Neural cell (in vitro differentiated cells): ENCODE measurements at regions not wholly inside any gene's neighbourhood (a gene's known extent, or its start where the extent isn't known, plus 50 kb on each side); places are given as distances from the start of the nearest gene placed in this dataset.

Experiments
- H2AFZ ChIP-seq: fragments of 200-600, 300-800 bp; sonication (generic), shearing (Covaris generic); 2 replicates; pipeline ENCODE4 v1.6.0; 2014; ENCODE audit warnings: low read depth, mild to moderate bottlenecking, antibody characterized with exemption, low read length, moderate library complexity
- H3F3A ChIP-seq: fragments of 200-600 bp; shearing (Covaris generic); 2 replicates; pipeline ENCODE4 v1.6.1; 2016; ENCODE audit warnings: mild to moderate bottlenecking, moderate library complexity, mixed read lengths, antibody characterized with exemption, low read length; ENCODE audit not compliant: insufficient read depth, poor library complexity, severe bottlenecking
- H3K27ac ChIP-seq: fragments of 200-600, 300-800 bp; sonication (generic), shearing (Covaris generic); 2 replicates; pipeline ENCODE4 v1.5.1; 2014; ENCODE audit warnings: mild to moderate bottlenecking, low read length, moderate library complexity
- H3K27me3 ChIP-seq: fragments of 300-800, 200-600 bp; sonication (generic), shearing (Covaris generic); 2 replicates; pipeline ENCODE4 v1.6.0; 2014; ENCODE audit warnings: mild to moderate bottlenecking, low read depth, low read length, moderate library complexity; ENCODE audit not compliant: insufficient read depth
- H3K36me3 ChIP-seq: fragments of 300-800, 200-600 bp; sonication (generic), shearing (Covaris generic); 2 replicates; pipeline ENCODE4 v1.5.1; 2014; ENCODE audit warnings: mild to moderate bottlenecking, antibody characterized with exemption, low read length, moderate library complexity; ENCODE audit not compliant: insufficient read depth
- H3K4me2 ChIP-seq: fragments of 300-800, 200-600 bp; sonication (generic), shearing (Covaris generic); 2 replicates; pipeline ENCODE4 v1.6.0; 2014; ENCODE audit warnings: mild to moderate bottlenecking, low read length
- H3K4me3 ChIP-seq: fragments of 300-800, 200-600 bp; sonication (generic), shearing (Covaris generic); 2 replicates; pipeline ENCODE4 v1.5.1; 2014; ENCODE audit warnings: mild to moderate bottlenecking, low read length, moderate library complexity
- H3K79me2 ChIP-seq: fragments of 200-600 bp; shearing (Covaris generic); replicated peaks from 2 replicates; pipeline ENCODE4 v1.6.0; 2014; ENCODE audit warnings: mild to moderate bottlenecking, low read length, moderate library complexity; ENCODE audit not compliant: insufficient read depth
- H3K9ac ChIP-seq: fragments of 300-800, 200-600 bp; sonication (generic), shearing (Covaris generic); 2 replicates; pipeline ENCODE4 v1.6.1; 2016; ENCODE audit warnings: mild to moderate bottlenecking, low read length, mixed read lengths
- H3K9me2 ChIP-seq: fragments of 200-600 bp; shearing (Covaris generic); 2 replicates; pipeline ENCODE4 v1.6.1; 2016; ENCODE audit warnings: mild to moderate bottlenecking, low read length, mixed read lengths; ENCODE audit not compliant: insufficient read depth
- H3K9me3 ChIP-seq: fragments of 200-600, 300-800 bp; sonication (generic), shearing (Covaris generic); 2 replicates; pipeline ENCODE4 v1.6.1; 2016; ENCODE audit warnings: mild to moderate bottlenecking, mixed run types, low read length, moderate library complexity, mixed read lengths
- H4K20me1 ChIP-seq: fragments of 200-600 bp; shearing (Covaris generic); 2 replicates; pipeline ENCODE4 v1.6.1; 2016; ENCODE audit warnings: mild to moderate bottlenecking, mixed run types; ENCODE audit not compliant: insufficient read depth
- EP300 ChIP-seq: fragments of 450-650 bp; conservative IDR thresholded peaks from 2 replicates; pipeline ENCODE4 v1.6.1; 2014; ENCODE audit warnings: antibody characterized with exemption, mild to moderate bottlenecking, moderate library complexity; ENCODE audit not compliant: poor library complexity, severe bottlenecking
- EZH2 ChIP-seq: fragments of 200-600, 300-800 bp; shearing (Covaris generic), sonication (generic); IDR thresholded peaks from 2 replicates; pipeline ENCODE4 v1.6.1; 2014; ENCODE audit warnings: antibody characterized with exemption, low read length, borderline replicate concordance, mild to moderate bottlenecking; ENCODE audit not compliant: insufficient read depth, poor library complexity, severe bottlenecking
- MXI1 ChIP-seq: fragments of 450-650 bp; conservative IDR thresholded peaks from 2 replicates; pipeline ENCODE4 v1.6.1; 2014; ENCODE audit warnings: antibody characterized with exemption, mild to moderate bottlenecking; ENCODE audit not compliant: poor library complexity, severe bottlenecking
- POLR2AphosphoS5 ChIP-seq: IDR thresholded peaks from 2 replicates; pipeline ENCODE4 v1.6.1; 2012
- RAD21 ChIP-seq: fragments of 450-650 bp; conservative IDR thresholded peaks from 2 replicates; pipeline ENCODE4 v1.6.1; 2014; ENCODE audit warnings: antibody characterized with exemption, mild to moderate bottlenecking, moderate library complexity
- SMC3 ChIP-seq: fragments of 450-650 bp; conservative IDR thresholded peaks from 2 replicates; pipeline ENCODE4 v1.6.1; 2014; ENCODE audit warnings: antibody characterized with exemption, mild to moderate bottlenecking, moderate library complexity; ENCODE audit not compliant: poor library complexity
- TAF1 ChIP-seq: IDR thresholded peaks from 2 replicates; pipeline ENCODE4 v1.6.1; 2012; ENCODE audit warnings: low read depth
- TF ChIP-seq, protein P1 (sequence below): fragments of 450-650 bp; IDR thresholded peaks from 2 replicates; pipeline ENCODE4 v1.5.1; 2014; ENCODE audit warnings: antibody characterized with exemption, mild to moderate bottlenecking, moderate library complexity; ENCODE audit not compliant: poor library complexity, severe bottlenecking
- TF ChIP-seq, protein P2 (sequence below): IDR thresholded peaks from 2 replicates; pipeline ENCODE4 v1.6.1; 2012; ENCODE audit warnings: borderline replicate concordance

DNA sequence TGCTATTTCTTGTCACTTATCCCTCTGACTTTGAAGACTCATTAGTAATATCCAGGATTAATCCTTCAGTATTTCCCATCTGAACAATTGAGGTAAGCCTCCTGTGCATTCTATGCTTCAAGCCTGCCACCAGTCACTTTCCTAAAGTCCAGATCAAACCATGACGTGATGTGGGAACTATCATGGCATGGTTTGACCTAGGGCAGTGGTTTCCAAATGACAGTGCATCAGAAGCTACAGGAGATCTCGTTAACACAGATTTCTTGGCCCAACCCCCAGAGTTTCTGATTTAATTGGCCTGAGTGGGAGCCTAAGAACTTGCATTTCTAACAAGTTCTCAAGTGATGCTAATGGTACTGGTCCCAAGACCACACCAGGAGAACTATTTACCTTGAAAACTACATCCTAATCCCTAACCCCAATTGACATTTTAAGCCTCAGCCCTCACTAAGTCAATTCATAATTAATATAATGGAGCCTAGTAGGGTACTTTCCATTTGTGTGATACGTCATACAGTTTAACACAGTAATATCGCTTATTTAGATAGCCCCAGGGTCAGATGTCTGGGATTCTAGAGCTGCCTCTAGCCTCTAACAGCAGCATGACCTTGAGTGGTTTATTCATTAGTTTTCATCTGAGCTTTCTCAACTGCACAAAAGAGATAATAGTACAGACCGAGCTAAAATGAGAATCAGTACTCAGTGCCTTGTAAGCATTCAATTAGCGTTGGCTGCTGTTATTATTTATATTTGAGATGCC lies 907.6 kb downstream of the TFAP2A start:
- H3K9me3 ChIP-seq: no peaks in the 10 kb centered on the region
- H4K20me1 ChIP-seq: no peaks in the 10 kb centered on the region
- no peak overlapping the region for H2AFZ ChIP-seq
- H3F3A ChIP-seq: no peaks in the 10 kb centered on the region
- no peak overlapping the region for H3K9ac ChIP-seq
- TF ChIP-seq EZH2 (no peak), RAD21 (no peak), TAF1 (no peak), MXI1 (no peak), SMC3 (no peak), POLR2AphosphoS5 (no peak), EP300 (no peak)
- TF ChIP-seq, protein P1, sequence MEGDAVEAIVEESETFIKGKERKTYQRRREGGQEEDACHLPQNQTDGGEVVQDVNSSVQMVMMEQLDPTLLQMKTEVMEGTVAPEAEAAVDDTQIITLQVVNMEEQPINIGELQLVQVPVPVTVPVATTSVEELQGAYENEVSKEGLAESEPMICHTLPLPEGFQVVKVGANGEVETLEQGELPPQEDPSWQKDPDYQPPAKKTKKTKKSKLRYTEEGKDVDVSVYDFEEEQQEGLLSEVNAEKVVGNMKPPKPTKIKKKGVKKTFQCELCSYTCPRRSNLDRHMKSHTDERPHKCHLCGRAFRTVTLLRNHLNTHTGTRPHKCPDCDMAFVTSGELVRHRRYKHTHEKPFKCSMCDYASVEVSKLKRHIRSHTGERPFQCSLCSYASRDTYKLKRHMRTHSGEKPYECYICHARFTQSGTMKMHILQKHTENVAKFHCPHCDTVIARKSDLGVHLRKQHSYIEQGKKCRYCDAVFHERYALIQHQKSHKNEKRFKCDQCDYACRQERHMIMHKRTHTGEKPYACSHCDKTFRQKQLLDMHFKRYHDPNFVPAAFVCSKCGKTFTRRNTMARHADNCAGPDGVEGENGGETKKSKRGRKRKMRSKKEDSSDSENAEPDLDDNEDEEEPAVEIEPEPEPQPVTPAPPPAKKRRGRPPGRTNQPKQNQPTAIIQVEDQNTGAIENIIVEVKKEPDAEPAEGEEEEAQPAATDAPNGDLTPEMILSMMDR: no peak
- TF ChIP-seq, protein P2, sequence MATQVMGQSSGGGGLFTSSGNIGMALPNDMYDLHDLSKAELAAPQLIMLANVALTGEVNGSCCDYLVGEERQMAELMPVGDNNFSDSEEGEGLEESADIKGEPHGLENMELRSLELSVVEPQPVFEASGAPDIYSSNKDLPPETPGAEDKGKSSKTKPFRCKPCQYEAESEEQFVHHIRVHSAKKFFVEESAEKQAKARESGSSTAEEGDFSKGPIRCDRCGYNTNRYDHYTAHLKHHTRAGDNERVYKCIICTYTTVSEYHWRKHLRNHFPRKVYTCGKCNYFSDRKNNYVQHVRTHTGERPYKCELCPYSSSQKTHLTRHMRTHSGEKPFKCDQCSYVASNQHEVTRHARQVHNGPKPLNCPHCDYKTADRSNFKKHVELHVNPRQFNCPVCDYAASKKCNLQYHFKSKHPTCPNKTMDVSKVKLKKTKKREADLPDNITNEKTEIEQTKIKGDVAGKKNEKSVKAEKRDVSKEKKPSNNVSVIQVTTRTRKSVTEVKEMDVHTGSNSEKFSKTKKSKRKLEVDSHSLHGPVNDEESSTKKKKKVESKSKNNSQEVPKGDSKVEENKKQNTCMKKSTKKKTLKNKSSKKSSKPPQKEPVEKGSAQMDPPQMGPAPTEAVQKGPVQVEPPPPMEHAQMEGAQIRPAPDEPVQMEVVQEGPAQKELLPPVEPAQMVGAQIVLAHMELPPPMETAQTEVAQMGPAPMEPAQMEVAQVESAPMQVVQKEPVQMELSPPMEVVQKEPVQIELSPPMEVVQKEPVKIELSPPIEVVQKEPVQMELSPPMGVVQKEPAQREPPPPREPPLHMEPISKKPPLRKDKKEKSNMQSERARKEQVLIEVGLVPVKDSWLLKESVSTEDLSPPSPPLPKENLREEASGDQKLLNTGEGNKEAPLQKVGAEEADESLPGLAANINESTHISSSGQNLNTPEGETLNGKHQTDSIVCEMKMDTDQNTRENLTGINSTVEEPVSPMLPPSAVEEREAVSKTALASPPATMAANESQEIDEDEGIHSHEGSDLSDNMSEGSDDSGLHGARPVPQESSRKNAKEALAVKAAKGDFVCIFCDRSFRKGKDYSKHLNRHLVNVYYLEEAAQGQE: no peak
- H3K4me3 ChIP-seq: no peak overlapping the region
- no peak overlapping the region for H3K27ac ChIP-seq
- H3K79me2 ChIP-seq: no peaks in the 10 kb centered on the region
- H3K27me3 ChIP-seq: no peaks in the 10 kb centered on the region
- no peaks in the 10 kb centered on the region for H3K9me2 ChIP-seq
- H3K36me3 ChIP-seq: no peaks in the 10 kb centered on the region
- H3K4me2 ChIP-seq: no peak overlapping the region

DNA sequence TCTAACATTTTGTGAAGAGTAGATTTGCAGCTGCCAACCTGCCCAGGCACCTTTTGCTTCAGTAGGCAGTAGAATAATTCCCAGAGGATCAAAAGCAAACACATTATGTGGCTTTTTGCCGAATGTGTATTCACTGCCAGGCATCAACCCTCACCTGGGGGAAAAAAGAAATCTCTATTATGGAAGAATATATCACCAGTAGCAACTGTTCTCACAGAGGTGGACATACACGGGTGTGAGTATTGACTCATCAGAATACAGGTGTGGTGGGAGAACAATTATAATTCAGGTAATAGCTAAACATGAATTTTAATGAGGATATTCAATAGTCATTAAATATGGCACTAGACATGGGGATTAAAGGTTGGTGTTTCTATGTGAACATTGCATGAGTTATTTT lies 910.7 kb downstream of the TFAP2A start:
- Histone ChIP-seq H3K9me3 (no peaks in the 10 kb centered on the region), H3F3A (no peaks in the 10 kb centered on the region), H3K79me2 (no peaks in the 10 kb centered on the region), H3K4me2 (no peak overlapping the region), H3K27me3 (no peaks in the 10 kb centered on the region), H3K9ac (no peak overlapping the region), H3K36me3 (no peaks in the 10 kb centered on the region), H4K20me1 (no peaks in the 10 kb centered on the region), H3K27ac (no peak overlapping the region), H2AFZ (no peak overlapping the region), H3K4me3 (no peak overlapping the region), H3K9me2 (no peaks in the 10 kb centered on the region)
- TF ChIP-seq POLR2AphosphoS5: no peak
- TF ChIP-seq SMC3: no peak
- TF ChIP-seq EP300: no peak
